GM18909 (cell line): ENCODE measurements at regions not wholly inside any gene's neighbourhood (a gene's known extent, or its start where the extent isn't known, plus 50 kb on each side); places are given as distances from the start of the nearest gene placed in this dataset.

Source experiments
- ATAC-seq: cut with Tn5 transposase; IDR thresholded peaks from one replicate; pipeline ENCODE4 v1.9.1; 2021; ENCODE audit warnings: mild to moderate bottlenecking; ENCODE audit not compliant: unreplicated experiment, poor library complexity

- no peak for ATAC-seq
Observed at GRCh38 chr5:104199771-104200170, 637.2 kb upstream of the NUDT12 start.

DNA sequence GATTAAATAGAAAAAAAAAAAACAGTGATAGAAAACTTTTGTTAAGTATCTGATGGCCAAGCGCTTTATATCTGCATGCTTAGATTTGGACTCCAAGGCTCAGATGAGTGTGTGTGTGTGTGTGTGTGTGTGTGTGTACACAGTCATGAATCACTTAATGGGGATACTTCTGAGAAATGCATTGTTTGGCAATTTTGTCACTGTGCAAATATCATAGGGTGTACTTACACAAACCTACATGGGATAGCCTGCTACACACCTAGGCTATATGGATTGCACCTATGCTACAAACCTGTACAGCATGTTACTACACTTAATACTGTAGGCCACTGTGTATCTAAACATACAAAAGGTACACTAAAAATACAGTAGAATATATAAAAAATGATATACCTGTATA lies 635.6 kb upstream of the NUDT12 start:
- ATAC-seq: no peak

DNA sequence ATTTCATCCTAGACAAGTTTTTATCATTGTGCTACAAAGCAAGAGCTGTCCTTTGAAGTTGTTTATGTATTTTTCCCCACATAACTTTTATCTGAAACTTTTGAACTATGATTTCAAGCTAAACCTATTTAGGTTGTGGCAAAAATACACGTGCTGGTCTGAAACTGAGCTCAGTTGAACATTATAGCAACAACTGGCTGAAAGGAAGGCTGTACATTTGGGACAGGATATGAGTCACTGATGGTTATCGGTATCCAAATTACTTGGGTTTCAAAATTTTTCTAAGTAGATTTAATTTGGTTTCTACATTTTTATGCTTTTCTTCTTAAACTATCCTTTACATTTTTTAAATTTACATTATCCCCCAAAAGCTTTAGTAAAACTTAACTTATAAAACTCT lies 627.3 kb upstream of the NUDT12 start:
- no peak for ATAC-seq

DNA sequence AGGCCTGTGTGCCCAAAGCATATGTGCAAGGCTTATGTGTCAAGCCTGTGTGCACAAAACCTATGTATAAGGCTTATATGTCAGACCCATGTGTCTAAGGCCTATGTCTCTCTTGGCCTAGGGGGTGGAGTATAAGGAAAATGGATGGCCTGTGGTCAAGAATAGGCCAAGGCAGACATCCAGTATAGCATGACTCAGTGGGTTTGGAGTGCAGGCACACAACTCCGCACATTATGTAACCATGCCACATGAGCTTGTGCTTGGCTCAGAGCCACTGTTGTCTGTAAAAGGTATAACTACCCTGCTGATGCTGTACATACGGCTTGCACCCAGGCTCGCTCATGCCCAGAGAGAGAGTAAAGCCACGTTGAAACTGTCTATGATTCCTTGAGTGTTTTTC lies 626.4 kb upstream of the NUDT12 start:
- no peak for ATAC-seq

DNA sequence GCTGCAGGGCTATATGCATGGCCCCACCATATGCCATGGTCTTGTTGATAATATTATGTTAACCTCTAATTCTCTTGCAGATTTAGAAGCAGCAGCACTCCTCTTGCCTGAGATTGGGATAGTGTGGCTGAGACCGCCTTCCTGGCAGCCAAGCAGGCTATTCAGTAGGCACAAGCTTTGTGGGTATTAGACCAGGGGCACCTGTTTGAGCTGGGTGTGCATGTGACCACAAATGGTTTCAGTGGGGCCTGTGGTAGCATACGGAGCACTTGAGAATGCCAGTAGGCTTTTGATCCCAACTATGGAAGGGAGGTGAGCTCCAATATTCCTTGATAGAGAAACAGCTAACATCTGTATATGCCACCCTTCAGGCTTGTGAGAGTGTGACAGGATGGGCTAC lies 625.1 kb upstream of the NUDT12 start:
- no peak for ATAC-seq

DNA sequence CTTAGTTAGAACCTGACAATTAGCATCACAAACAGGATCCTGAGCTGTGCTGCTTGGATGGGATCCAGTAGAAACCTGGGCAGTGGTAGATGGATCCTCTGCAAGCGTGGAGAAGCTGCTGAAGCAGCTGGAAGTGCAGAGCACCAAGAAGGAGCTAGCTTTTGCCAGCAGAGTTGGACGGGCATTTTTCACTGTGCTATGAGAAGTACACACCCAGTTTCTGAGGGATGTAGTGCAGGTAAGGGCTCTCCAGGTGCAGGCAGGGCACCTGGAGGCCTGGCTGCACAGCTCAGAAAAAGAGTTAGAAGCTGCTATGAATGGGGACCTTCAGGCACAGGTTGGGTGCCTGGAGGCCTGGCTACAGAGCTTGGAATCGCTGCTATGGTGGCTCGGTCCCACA lies 623.9 kb upstream of the NUDT12 start:
- ATAC-seq: no peak

GRCh38 chr5:104186100-104186499 lies 623.5 kb upstream of the NUDT12 start:
- ATAC-seq: no peak

- no peak for ATAC-seq
Observed at GRCh38 chr5:104184264-104184663, 621.7 kb upstream of the NUDT12 start.

- ATAC-seq: peak; percentile 58
Observed at GRCh38 chr5:104178829-104179456, 616.4 kb upstream of the NUDT12 start.

DNA sequence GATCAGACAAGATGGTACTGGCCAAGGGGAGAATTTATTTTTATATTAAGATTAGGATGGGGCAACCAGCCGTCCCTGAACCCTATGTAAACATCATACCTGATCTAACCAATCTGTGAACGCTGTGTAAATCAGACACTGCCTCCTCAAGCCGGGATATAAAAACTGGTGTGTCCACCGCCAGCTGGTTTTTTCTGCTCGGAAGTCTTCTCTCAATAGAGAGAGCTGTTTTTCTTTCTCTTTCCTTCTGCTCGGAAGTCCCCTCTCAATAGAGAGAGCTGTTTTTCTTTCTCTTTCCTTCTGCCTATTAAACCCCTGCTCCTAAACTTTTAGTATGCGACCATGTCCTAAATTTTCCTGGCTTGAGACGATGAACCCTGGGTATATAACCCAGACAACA lies 615.5 kb upstream of the NUDT12 start:
- ATAC-seq: no peak

GRCh38 chr5:104177651-104178050 lies 615.1 kb upstream of the NUDT12 start:
- no peak for ATAC-seq

DNA sequence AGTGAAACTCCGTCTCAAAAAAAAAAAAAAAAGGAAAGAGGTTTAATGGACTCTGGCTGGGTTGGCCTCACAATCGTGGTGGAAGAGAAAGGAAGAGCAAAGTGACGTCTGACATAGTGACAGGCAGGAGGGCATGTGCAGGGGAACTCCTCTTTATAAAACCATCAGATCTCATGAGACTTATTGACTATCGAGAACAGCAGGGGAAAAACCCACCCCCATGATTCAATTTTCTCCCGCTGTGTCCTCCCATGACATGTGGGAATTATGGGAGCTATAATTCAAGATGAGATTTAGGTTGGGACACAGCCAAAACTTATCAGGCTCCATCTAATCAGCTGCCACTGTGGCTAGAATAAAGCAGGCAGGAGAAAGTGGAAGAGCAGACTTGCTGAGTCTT lies 610.4 kb upstream of the NUDT12 start:
- no peak for ATAC-seq

DNA sequence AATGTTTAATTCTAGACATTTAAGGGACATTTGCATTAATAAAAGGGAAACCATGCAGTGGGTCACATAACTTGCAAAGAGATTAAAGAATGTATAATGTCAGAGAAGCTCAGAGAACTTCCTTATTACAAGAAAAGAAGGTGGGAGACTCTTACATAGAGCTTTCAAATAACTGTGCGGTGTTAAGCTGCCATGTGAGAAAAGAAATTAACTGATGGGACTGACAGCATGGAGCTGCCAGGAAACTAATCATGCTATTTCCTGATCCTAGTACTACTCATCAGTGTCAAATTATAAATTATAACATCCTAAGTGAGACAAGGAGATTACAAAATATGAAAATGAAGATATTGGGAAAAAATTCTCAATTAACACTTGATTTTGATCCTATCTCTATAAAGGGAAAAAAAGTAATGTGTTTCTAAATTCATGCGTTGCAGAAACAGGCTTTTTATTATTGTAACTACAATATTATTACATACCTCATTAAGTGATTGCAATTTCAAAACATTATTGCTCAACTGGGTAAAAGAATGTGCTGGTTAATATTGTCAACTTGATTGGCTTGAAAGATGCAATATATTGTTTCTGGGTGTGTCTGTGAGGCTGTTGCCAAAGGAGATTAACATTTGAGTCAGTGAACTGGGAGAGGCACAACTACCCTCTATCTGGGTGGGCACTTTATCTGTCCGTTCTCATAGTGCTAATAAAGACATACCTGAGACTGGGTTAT lies 609.5 kb upstream of the NUDT12 start:
- ATAC-seq: no peak

DNA sequence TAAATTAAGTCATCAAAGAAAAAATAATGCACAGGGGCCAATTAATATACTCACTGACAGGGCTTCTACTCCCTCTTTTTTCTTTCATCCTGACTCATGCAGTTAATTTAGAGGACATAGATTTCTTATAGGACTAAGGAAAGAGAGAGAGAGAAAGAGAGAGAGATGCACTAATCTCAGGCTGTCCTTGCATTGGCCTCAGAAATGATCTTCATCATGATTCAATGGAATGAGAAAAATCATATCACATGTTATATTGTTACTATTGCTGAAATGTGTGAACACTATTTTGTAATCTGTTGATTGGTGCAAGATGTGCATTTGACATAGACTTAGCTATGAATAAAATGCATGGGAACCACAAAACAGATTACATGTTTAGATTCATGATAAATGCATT lies 608.3 kb upstream of the NUDT12 start:
- ATAC-seq: no peak

DNA sequence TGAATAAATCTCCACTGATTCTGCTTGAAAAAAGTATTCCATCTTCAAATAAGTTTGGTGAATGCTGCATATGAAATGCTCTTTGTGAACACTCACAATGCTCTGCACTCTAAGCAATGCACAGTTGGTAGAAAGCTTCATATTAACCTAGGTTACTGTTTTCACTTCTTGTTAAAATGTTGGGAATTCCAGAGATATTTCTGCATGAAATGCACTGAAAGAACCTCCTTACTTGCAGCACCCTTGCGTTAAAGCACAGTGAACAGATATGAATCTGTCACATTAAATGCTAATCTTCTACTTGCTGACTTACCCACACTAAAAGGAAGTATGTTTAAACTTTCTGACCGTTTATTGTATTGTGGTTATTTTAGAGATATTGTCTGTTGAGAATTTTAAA lies 584.1 kb upstream of the NUDT12 start:
- ATAC-seq: no peak

- ATAC-seq: no peak
Observed at GRCh38 chr5:104139840-104140239, 577.3 kb upstream of the NUDT12 start.

DNA sequence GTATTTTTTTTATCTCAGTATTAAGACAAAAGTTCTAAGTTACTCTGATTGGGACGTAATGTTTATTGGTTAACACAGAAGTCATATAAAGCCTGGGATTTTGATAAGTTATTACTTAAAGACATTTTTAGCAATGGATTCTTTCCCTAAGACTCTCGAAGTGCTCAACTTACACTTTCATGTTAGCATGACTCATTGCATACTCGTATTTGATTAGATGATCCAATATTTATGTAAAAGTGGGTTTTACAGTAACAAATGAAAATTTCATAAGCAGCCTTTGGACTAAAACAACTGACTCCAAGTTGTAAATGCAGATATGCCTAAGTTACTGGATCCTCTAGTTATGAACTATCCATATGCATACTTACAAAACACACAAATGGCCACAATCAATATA lies 567.7 kb upstream of the NUDT12 start:
- ATAC-seq: no peak

GRCh38 chr5:104128348-104128747 lies 565.8 kb upstream of the NUDT12 start:
- no peak for ATAC-seq

DNA sequence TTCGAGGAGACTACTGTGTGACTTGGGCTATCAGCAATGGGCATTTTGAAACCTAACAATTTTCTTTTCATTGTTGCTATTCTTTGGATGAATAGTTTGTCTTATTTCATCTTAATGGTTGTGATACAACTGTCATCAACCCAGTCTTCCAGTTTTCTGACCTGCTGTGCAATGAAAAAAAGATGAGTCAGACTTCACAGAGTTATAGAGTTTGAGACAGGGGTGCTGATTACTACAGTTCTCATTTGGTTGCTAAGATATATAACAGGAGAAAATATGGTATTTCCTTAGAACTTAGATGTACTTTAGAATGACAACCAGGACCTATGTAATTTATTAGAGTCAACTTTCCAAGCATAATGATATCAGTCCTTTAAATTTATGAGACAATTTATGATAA lies 564.4 kb upstream of the NUDT12 start:
- ATAC-seq: no peak

DNA sequence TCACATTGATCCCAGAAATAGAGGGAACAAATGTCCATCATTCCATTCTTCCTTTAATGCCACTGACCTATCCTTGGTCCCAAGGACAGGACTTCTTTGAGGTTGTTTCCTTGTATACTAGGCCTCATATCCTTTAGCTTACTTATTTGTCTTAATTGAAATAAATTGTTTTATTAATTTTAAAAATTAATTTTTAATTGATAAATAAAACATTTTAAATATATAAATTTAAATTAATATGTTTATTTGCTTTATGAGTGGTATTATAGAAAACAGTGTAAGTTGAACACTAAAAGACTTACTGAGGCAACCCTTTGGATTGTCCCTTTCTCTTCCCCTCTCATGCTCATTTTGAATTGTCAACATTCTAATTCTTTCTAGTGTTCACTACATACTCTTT lies 556.9 kb upstream of the NUDT12 start:
- ATAC-seq: no peak

GRCh38 chr5:104111632-104112031 lies 549.0 kb upstream of the NUDT12 start:
- ATAC-seq: no peak

- no peak for ATAC-seq
Observed at GRCh38 chr5:104096451-104096850, 533.9 kb upstream of the NUDT12 start.
